Activated T-cell treated with anti-CD3 and anti-CD28 coated beads for 1 hour (primary cell): ENCODE measurements at regions not wholly inside any gene's neighbourhood (a gene's known extent, or its start where the extent isn't known, plus 50 kb on each side); places are given as distances from the start of the nearest gene placed in this dataset.

Experiments
- DNase-seq: peaks from one replicate; pipeline ENCODE4 v3.0.0-alpha.2; 2020; ENCODE audit warnings: low read depth

- no peak for DNase-seq
Measured at GRCh38 chr3:72322264-72322976, 525.8 kb downstream of the SHQ1 start.

GRCh38 chr3:72320955-72321303 lies 527.3 kb downstream of the SHQ1 start:
- no peak for DNase-seq

GRCh38 chr3:72320095-72320954 lies 527.9 kb downstream of the SHQ1 start:
- no peak for DNase-seq

- no peak for DNase-seq
Measured at GRCh38 chr3:72319194-72320094, 528.8 kb downstream of the SHQ1 start.

GRCh38 chr3:72318504-72319193 lies 529.6 kb downstream of the SHQ1 start:
- no peak for DNase-seq

- DNase-seq = no peak
Measured at GRCh38 chr3:72317491-72317890, 530.8 kb downstream of the SHQ1 start.

- no peak for DNase-seq
Measured at GRCh38 chr3:72316501-72317279, 531.6 kb downstream of the SHQ1 start.

GRCh38 chr3:72313308-72313707 lies 528.4 kb upstream of the PROK2 start:
- DNase-seq = no peak

GRCh38 chr3:72312339-72312738 lies 527.4 kb upstream of the PROK2 start:
- no peak for DNase-seq

- DNase-seq = no peak
Measured at GRCh38 chr3:72311425-72311824, 526.5 kb upstream of the PROK2 start.

- no peak for DNase-seq
Measured at GRCh38 chr3:72310419-72311380, 525.8 kb upstream of the PROK2 start.

- no peak for DNase-seq
Measured at GRCh38 chr3:72309661-72310418, 524.9 kb upstream of the PROK2 start.

- no peak for DNase-seq
Measured at GRCh38 chr3:72308641-72309040, 523.7 kb upstream of the PROK2 start.

GRCh38 chr3:72307438-72308115 lies 522.6 kb upstream of the PROK2 start:
- no peak for DNase-seq

GRCh38 chr3:72306800-72307341 lies 521.9 kb upstream of the PROK2 start:
- DNase-seq = no peak

GRCh38 chr3:72303926-72304325 lies 519.0 kb upstream of the PROK2 start:
- DNase-seq = no peak

GRCh38 chr3:72301779-72302178 lies 516.8 kb upstream of the PROK2 start:
- DNase-seq = no peak

GRCh38 chr3:72300621-72301020 lies 515.7 kb upstream of the PROK2 start:
- no peak for DNase-seq
